ENCODE measurements at regions not wholly inside any gene's neighbourhood (a gene's known extent, or its start where the extent isn't known, plus 50 kb on each side); places are given as distances from the start of the nearest gene placed in this dataset.

- Histone ChIP-seq H3K36me3 (no peaks in the 10 kb centered on the region), H3K4me1 (peaks cover 0 to 6% of the 10 kb centered on the region in 2 donors), H3K4me3 (no peak overlapping the region), H3K9me3 (no peaks in the 10 kb centered on the region), H3K27me3 (no peaks in the 10 kb centered on the region), H3K27ac (no peak overlapping the region)
- no peak for DNase-seq
- intact Hi-C loops (cut with DNase I) = no loop called here
- no peak for ATAC-seq
- no peak for TF ChIP-seq CTCF (IDR thresholded peaks at IDR 0.05)
Observed at GRCh38 chr6:88266126-88266525, 100.0 kb upstream of the CNR1 start.

DNA sequence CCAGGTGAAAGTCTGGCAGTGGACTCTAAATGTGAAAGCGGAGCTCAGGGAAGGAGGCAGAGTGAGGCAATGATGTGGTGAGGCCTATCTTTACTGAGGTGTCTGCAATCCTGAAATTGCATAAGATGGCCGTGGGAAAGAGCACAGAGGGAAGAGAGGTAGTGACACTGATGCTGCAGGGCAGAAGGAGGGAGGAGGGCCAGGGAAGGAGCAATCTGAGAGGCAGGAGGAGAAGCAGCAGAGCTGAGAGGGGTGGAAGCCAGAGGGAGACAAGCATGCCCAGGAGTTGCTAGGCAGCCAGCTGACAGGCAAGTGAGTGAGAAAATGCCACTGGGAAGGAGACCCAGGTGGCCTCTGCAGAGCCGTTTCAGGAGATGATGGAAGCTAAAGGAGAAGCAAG is 97.4 kb upstream of the CNR1 start:
- no peak for TF ChIP-seq CTCF (IDR thresholded peaks at IDR 0.05)
- no peak for DNase-seq
- ATAC-seq = no peak
- no peak overlapping the region for H3K27ac ChIP-seq
- intact Hi-C loops (cut with DNase I) = no loop called here
- no peaks in the 10 kb centered on the region for H3K9me3 ChIP-seq
- peaks cover 0 to 6% of the 10 kb centered on the region in 2 donors for H3K4me1 ChIP-seq
- H3K4me3 ChIP-seq = no peak overlapping the region
- H3K27me3 ChIP-seq = no peaks in the 10 kb centered on the region
- H3K36me3 ChIP-seq = no peaks in the 10 kb centered on the region

DNA sequence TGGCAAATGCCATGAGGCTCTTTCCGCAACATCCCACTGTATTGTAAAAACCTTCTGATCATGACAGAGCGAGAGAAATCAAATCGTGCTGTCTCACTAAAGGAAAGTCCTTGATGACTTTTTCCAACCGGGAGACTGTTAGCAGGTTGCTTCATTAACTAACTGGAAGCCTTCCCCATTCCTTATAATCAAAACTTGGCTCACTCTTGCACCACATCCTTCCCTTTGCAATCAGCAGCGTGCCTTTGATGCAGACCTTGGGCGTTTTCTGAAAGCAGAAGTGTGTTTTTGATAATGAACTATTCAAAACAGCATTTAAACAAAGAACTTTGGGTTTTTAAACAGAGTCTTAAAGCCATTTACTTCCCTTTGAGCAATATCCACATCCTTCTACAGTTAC is 96.2 kb upstream of the CNR1 start:
- H3K9me3 ChIP-seq = peaks cover 0 to 3% of the 10 kb centered on the region in 2 donors
- no peak overlapping the region for H3K27ac ChIP-seq
- no peaks in the 10 kb centered on the region for H3K36me3 ChIP-seq
- no peak overlapping the region for H3K4me3 ChIP-seq
- TF ChIP-seq CTCF (IDR thresholded peaks at IDR 0.05) = no peak
- intact Hi-C loops (cut with DNase I) = no loop called here
- H3K27me3 ChIP-seq = no peaks in the 10 kb centered on the region
- ATAC-seq (no peak), DNase-seq (no peak)
- peaks cover 0 to 6% of the 10 kb centered on the region in 2 donors for H3K4me1 ChIP-seq

DNA sequence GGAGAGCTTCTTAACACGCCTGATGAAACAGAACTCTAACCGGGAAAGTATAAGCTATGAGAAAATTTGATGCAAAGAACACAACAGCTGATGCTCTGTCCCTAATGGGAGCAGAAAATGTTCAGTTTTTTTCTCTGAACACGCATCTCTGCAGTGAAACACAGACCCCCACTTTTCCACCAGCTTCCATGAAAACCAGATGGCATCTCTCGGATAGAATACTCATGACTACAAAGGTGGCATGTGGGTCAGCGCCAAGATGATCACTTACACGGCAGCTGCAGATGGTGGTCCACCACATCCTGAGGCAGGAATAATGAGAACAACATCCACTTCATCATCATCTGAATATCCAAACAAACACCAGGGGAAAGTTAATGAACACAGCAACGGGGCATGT is 85.2 kb upstream of the CNR1 start:
- intact Hi-C loops (cut with DNase I) = no loop called here
- DNase-seq (no peak), ATAC-seq (no peak)
- Histone ChIP-seq H3K9me3 (peaks cover 0 to 10% of the 10 kb centered on the region in 2 donors), H3K4me1 (no peaks in the 10 kb centered on the region), H3K36me3 (no peaks in the 10 kb centered on the region), H3K4me3 (no peak overlapping the region), H3K27me3 (no peaks in the 10 kb centered on the region), H3K27ac (no peak overlapping the region)
- no peak for TF ChIP-seq CTCF (IDR thresholded peaks at IDR 0.05)

DNA sequence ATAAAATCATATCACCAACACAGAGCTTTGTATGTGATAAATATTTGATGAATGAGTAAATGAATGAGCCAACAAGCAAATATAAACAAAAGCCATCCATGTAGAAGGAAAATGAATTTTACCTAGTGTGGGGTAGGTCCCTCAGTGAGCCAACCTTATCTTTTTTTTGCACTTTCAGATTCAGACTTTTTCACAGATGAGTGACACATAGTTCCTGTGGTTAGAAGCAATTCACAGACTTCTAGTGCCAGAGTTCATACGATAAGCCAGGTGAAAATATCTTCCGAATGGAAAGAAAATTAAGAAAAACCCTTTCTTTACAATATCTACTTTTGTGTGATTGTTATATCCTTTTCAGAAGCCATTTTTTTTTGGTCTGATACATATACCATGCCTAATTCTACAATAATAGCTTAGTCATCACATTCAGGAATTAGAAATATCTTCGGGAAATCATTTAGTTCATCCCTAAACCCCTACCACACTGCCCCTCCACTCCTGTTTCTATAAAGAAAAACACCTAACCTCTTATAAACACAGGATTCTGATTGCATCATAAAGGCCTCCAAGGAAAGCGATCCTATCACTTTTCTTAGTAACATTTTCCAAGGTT is 82.7 kb upstream of the CNR1 start:
- H3K27me3 ChIP-seq = no peaks in the 10 kb centered on the region
- TF ChIP-seq CTCF (IDR thresholded peaks at IDR 0.05) = no peak
- H3K27ac ChIP-seq = no peak overlapping the region
- H3K36me3 ChIP-seq = no peaks in the 10 kb centered on the region
- no peak overlapping the region for H3K4me3 ChIP-seq
- intact Hi-C loops (cut with DNase I) = no loop called here
- ATAC-seq (no peak), DNase-seq (no peak)
- H3K9me3 ChIP-seq = no peaks in the 10 kb centered on the region
- no peaks in the 10 kb centered on the region for H3K4me1 ChIP-seq

Data from left lung (tissue), 4 donors.